Cardiac fibroblast (primary cell): ENCODE measurements at regions not wholly inside any gene's neighbourhood (a gene's known extent, or its start where the extent isn't known, plus 50 kb on each side); places are given as distances from the start of the nearest gene placed in this dataset.

ENCODE experiments used
- DNase-seq, 2 donors: peaks; one replicate each; pipeline versions ENCODE4 v3.0.0 to v3.0.0-alpha.2; 2010; ENCODE audit warnings: low read depth in 2 of 2
- H3K4me3 ChIP-seq, 2 donors: replicated peaks in 1 of 2; 1 replicate in 1 of 2; 2 replicates in 1 of 2; pipeline ENCODE4 v1.5.1; 2011; ENCODE audit warnings: low read depth in 2 of 2, low read length in 2 of 2, mild to moderate bottlenecking in 2 of 2, moderate library complexity in 1 of 2
- TF ChIP-seq, protein P1 (sequence below): IDR thresholded peaks from one replicate; pipeline ENCODE4 v1.5.1; 2011; ENCODE audit warnings: low read depth, mild to moderate bottlenecking, low read length, inconsistent platforms

DNA sequence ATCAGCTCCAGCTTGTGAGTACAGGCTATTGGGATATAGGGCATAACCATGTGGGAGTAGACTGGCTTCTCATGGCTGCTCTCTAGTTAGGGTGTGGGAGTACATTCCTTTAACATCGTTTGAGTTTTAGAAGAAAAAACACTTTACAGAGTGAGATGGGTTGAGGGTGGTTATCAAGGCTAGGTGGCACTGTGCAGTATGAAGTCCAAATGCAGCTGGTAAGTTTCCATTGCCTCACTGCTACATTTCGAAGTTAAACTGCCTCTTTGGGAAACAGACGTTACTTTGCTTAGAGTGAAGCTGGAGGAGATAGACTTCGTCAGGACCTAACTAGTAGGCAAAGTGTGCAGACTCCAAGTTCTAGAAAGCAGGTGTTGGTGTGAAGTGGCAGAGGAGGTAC lies 192.4 kb downstream of the SQOR start:
- TF ChIP-seq, protein P1, sequence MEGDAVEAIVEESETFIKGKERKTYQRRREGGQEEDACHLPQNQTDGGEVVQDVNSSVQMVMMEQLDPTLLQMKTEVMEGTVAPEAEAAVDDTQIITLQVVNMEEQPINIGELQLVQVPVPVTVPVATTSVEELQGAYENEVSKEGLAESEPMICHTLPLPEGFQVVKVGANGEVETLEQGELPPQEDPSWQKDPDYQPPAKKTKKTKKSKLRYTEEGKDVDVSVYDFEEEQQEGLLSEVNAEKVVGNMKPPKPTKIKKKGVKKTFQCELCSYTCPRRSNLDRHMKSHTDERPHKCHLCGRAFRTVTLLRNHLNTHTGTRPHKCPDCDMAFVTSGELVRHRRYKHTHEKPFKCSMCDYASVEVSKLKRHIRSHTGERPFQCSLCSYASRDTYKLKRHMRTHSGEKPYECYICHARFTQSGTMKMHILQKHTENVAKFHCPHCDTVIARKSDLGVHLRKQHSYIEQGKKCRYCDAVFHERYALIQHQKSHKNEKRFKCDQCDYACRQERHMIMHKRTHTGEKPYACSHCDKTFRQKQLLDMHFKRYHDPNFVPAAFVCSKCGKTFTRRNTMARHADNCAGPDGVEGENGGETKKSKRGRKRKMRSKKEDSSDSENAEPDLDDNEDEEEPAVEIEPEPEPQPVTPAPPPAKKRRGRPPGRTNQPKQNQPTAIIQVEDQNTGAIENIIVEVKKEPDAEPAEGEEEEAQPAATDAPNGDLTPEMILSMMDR: no peak

GRCh38 chr15:45827766-45828165 lies 192.9 kb downstream of the SQOR start:
- H3K4me3 ChIP-seq: no peak overlapping the region
- TF ChIP-seq, protein P1: no peak
- DNase-seq: no peak

More for the DNA sequence above, 192.4 kb downstream of the SQOR start:
- no peak for DNase-seq
- no peak overlapping the region for H3K4me3 ChIP-seq

GRCh38 chr15:45829336-45830153 lies 194.7 kb downstream of the SQOR start:
- no peak for DNase-seq
- H3K4me3 ChIP-seq: no peak overlapping the region
- TF ChIP-seq, protein P1: no peak

GRCh38 chr15:45831787-45832186 lies 197.0 kb downstream of the SQOR start:
- TF ChIP-seq, protein P1: no peak
- no peak for DNase-seq
- H3K4me3 ChIP-seq: no peak overlapping the region

DNA sequence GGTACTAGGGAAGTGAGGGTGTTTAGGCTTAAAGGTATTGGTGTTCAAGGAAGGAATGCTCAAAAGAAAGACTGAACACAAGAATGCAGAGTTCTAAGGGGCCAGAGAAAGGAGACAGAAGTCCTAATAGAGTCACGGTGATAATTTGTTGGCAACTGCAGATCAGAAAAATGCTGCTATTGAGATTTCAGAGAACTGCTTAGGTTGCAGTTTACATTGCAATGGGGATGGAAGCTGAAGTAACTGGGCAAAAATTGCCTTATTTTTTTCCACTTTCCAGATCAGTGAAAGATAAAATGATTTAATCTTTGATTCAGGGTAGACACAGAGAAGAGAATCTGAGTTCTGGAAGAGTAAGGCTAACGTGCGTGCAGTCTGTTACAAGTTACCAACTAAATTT lies 199.8 kb downstream of the SQOR start:
- no peak overlapping the region for H3K4me3 ChIP-seq
- no peak for DNase-seq
- TF ChIP-seq, protein P1: no peak

- DNase-seq: no peak
- no peak overlapping the region for H3K4me3 ChIP-seq
- TF ChIP-seq, protein P1: no peak
These were observed 207.3 kb downstream of the SQOR start for GRCh38 chr15:45842151-45842550.
